NCI-H748 treated with DMSO at 0.1 percent for 48 hours (cell line): ENCODE measurements at regions not wholly inside any gene's neighbourhood (a gene's known extent, or its start where the extent isn't known, plus 50 kb on each side); places are given as distances from the start of the nearest gene placed in this dataset.
"Not testable (repeated sequence)": the region's sequence is repeated elsewhere in the genome, so short reads cannot be mapped to it uniquely, and the experiment has no call there.

Experiments
- DNase-seq: peaks from one replicate; lab custom pipeline; 2025; lab: John Stamatoyannopoulos, UW

DNA sequence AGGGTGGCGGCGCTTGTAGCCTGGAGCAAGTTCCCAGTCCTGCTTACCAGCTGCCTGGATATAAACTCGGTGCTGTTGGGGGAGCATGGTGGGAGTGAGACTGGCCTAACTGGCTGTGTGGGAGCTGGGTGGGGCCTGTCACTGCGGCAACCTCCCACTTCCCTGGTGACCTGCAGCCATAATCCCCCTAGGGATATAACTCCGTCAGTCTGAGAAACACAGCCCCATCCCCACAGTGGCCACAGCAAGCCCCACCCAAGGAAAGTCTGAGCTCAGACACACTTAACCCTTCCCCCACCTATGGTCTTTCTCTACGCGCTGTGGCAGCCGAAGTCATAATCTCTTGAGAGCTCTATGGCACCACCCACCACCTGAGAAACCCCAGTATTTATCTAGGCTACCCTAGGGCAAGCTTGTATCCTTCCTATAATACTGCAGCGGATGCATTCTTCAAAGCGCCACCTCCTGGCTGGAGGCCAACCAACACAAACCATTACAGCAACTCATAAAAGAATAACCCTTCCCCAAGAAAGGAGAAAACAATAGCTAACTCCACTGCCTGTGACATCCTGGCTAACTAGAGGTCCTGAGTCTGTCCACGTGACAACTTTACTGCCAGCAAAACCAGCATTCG is 57.4 kb downstream of the ZNF648 start:
- no peak for DNase-seq

DNA sequence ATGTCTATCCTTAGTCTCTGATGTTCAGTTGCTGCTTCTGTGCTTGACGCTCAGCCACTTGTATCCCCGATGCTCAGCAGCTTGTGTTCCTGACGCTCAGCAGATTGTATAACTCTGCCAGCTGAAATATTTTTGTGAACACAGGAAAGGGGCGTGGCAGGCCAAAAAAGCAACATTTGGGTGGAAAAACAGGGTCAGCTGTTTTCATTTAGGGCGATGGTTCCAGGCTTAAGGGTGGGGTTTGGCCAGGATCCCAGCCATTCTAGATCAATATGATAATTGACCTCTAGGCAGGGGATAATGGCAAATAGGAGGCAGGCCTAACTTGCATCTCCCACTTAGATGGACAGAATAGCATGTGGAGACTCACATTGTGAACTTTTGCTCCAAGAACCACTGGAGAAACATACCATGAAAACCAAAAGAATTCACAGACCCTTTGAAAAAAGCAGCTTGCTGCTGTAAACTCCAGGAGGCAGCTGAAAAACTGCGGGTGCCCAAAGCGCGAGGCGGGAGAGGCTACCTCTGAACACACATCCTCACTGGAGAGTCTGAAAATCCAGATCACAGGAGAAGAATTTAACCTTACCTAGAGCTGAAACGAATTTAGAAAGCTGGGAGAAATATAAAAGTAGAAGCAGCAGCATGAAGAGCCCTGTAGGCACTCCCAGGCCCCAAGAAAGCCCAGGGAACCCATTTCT is 58.3 kb downstream of the ZNF648 start:
- DNase-seq: no peak

- DNase-seq: no peak
These were observed 58.9 kb downstream of the ZNF648 start for GRCh38 chr1:182002570-182002969.

DNA sequence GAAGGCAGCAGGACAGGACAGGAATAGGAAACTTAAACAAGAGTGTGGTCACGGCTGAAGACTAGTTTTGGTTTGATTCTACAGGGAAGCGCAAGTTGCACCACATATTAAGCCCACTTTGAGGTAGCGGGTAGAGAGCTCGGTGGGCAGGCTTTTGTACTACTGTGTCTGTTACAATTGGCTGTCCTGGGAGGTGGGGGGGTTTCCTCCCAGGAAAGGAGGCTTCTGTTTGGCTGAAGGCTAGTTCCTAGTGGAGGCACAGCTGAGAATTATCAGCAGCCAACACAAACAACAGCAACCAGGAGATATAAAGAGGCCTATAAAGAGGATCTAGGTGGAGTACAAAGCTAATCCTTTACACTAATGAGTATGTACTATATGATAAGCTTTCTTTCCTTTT is 62.7 kb downstream of the ZNF648 start:
- DNase-seq: no peak

DNA sequence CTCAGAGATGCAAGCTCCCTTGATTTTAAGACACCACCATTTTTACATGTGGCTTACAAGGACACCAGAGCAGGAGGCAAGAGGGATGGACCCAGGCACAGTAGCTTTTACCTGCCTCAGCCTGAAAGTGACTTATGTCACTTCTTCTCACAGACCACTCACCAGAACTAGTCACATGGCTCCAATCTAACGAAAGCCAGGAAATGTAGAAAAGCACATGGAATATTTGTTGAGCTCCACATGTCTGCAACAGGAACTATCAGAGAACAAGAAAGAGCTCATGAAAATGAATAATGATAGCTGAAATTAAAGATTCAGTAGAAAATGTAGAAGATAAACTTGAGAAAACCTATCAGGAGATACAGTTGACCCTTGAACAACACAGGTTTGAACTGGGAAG is 69.4 kb downstream of the ZNF648 start:
- DNase-seq: no peak

DNA sequence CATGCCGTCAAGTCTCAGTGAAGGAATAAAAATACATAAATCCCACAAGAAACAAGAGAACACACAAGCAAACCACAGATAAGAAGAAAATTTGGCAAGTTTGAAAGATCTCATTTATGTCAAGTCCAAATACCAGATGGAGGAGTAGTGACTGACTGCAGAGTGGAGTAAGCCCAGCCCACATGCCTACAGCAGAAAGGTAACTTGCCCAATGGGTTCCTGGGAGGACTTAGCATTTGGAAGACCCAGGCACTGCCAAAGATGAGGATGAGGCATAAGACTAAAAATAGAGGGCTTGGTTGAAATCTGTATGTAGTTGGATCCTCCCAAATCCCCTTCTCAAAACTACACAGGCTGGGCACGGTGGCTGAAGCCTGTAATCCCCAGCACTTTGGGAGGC is 70.8 kb downstream of the ZNF648 start:
- no peak for DNase-seq

DNA sequence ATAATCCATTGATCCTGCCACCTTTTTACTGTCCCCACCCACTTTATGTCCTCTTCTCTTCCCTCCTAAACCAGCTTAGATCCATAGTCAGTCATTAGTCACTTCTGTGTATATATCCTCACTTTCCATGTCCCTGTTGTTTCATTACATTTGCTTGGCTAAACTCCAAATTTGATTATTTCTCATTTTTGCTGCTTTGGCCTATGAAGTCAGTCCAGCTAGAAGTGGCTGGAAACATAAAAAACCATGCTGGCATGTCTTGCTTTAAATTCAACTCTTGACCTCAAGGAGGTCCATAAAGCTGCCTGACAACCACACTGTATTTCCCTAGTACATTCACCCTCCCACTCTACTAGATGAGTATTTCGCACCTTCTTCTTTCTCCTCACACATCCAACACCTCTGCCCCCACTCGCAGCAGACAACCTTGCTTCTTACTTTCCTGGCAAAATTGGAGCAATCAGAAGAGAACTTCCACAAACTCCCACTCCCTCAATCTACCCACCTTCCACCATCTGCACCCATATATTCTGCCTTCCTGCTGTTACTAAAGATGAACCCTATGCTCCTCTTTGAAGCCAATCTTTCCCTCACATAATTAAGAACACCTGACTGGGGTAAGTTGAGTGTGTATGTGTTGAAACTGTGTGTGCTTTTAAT is 72.1 kb downstream of the ZNF648 start:
- DNase-seq: no peak

DNA sequence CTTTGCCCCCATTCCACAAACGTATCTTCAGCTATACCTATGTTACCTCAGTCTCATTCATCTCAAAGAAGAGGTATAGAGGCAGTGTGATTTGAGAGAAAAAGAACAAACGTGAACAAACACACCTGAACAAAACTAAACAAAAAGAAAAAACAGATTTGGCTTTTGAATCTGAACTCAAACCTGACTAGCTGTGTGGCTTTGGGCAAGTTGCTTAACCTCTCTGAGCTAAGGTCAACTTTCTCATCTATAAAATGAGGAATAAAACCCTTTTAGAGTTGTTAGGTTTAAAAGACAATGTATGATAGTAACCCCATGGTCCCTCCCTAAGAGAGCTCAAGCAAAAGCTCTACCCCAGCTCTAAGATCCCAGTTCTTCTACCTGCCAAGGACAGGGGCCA is 73.5 kb downstream of the ZNF648 start:
- DNase-seq: no peak

- DNase-seq: no peak
These were observed 74.1 kb downstream of the ZNF648 start for GRCh38 chr1:181987334-181987895.

GRCh38 chr1:181986907-181987305 is 74.6 kb downstream of the ZNF648 start:
- no peak for DNase-seq

DNA sequence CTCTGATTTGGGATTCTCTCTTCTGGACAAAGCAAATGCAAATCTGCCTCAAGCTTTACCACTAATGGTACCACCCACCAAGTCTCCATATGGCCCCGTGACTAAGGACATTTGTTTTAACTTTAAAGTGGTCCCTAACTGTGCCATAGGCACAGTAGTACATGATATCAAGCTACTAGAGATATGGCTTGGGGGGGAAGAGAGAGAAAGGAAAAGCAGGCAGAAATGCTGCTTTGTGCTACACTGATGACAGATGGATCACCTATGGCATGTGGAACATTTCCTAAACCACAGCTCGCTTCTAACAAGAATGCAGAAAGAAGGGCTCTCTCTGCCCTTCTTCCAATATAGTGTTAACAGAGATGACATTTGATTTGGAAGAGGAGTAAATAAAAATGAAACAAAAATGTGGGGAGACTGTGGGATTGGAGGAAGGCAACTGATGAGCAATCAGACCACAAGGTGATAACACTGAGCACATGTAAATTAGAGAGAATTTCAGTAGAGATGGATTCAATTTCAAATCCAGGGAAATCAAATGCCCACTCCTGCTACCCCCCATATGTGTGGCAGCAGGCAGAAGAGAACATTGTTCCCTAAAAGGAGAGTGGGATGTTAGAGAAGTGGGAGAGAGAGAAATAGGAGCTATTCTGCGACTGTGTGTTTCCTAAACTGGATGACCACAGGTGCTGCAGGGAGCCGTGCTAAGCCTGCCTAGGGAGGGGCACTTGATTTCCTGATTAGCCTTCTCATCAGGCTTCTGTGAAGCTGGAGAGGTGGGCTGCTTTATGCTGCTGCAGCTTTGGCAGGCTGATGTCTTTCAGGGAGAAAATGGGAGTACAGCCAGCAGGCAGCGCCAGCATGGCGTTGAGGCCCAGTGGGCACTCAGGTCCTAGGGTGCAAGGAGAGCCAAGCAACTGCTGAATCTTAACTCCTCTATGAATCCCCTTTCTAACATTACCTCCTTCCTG is 75.3 kb downstream of the ZNF648 start:
- no peak for DNase-seq

GRCh38 chr1:181985281-181985680 is 76.2 kb downstream of the ZNF648 start:
- DNase-seq: no peak

DNA sequence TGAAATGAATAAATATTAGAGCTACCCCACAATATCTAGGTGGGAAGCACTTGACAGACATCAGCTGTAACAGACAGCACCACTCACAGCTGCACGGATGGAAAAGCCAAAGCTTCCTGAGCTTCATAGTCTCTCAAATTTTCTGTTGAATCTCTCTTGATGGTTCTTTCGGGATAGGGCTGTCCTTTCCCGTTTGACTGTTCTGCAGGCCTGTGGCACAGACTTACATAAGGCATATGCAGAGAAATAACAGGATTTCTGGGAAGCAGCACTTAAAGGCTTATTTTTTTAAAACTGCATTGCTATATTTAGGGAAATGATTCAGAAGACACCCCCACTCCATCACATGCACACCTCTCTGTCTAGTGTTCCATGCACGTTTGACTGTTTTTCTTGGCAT is 77.5 kb downstream of the ZNF648 start:
- DNase-seq: no peak

GRCh38 chr1:181981821-181982220 is 79.7 kb downstream of the ZNF648 start:
- DNase-seq: no peak

- no peak for DNase-seq
These were observed 89.3 kb downstream of the ZNF648 start for GRCh38 chr1:181972256-181972655.

DNA sequence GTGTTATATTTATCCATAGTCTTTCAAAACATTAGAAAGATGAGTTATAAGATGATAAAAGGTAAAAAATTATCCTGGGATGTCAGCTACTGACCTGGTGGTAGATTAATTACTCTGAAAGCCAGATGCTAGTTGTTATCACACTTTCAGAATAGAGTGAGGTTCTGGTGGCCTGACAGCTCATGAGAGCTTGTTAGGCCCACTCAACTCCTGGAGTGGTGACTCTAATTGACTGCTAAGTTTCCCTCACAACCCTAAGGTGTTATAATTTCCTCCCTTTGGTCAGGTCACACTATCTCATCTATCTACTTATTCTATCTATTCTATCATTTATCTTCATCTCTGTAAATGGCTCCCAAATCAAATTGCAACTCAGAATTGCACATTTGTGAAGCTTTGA is 90.1 kb downstream of the ZNF648 start:
- DNase-seq: no peak

GRCh38 chr1:181969902-181970301 is 91.6 kb downstream of the ZNF648 start:
- no peak for DNase-seq

- not testable (repeated sequence) for DNase-seq
These were observed 106.8 kb downstream of the ZNF648 start for GRCh38 chr1:181954696-181955095.

DNA sequence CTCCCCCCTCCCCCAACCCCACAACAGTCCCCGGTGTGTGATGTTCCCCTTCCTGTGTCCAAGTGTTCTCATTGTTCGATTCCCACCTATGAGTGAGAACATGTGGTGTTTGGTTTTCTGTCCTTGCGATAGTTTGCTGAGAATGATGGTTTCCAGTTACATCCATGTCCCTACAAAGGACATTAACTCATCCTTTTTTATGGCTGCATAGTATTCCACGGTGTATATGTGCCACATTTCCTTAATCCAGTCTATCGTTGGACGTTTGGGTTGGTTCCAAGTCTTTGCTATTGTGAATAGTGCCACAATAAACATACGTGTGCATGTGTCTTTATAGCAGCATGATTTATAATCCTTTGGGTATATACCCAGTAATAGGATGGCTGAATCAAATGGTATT is 107.3 kb downstream of the ZNF648 start:
- not testable (repeated sequence) for DNase-seq

- DNase-seq: no peak
These were observed 107.9 kb downstream of the ZNF648 start for GRCh38 chr1:181953596-181953995.

DNA sequence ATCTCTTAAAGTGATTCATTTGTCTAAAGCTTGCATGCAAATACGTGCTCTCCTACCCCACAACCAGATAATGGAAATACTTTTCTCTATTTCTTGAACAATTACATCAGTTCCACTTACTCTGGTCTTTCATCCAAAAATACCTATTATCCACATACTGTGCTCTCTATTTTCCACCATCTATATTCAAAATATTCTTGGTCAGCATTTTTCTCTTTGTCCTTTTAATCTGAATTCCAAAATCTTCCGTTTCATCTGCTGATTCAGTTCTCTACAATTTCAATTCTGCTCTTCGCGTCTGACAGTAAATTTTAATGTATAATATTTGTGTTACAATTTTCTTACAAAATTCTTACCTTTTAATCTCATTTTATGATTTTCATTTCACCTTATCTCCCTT is 110.3 kb downstream of the ZNF648 start:
- DNase-seq: no peak

DNA sequence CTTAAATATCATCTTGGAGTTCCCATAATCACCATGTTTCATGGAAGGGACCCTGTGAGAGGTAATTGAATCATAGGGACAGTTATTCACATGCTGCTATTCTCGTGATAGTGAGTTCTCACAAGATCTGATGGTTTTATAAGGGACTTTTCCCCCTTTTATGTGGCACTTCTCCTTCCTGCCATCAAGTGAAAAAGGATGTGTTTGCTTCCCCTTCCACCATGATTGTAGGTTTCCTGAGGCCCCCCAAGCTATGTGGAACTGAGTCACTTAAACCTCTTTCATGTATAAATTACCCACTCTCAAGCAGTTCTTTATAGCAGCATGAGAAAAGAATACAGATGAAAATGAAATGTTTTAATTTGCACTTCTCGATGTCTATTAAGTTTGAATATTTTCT is 112.0 kb downstream of the ZNF648 start:
- no peak for DNase-seq
